ENCODE measurements at regions not wholly inside any gene's neighbourhood (a gene's known extent, or its start where the extent isn't known, plus 50 kb on each side); places are given as distances from the start of the nearest gene placed in this dataset.

DNA sequence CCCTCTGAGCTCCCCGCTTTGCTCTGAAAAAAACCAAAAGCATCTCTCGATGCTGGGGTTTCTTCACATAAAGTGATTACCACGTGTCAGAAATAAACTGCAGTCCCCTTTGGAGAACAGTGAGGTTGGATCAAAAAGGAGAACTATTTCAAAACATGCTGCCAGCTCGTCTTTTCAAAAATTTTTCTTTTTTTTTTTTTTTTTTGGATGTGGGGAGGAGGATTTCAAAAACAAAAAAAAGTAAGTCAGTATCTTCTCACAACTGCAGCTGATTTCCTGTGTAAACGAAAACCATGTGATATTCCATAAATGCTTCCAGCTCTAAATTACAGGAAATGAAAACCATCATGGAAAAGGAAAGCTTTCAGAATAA lies 155.0 kb upstream of the LYZL2 start:
- TF ChIP-seq, protein P1, sequence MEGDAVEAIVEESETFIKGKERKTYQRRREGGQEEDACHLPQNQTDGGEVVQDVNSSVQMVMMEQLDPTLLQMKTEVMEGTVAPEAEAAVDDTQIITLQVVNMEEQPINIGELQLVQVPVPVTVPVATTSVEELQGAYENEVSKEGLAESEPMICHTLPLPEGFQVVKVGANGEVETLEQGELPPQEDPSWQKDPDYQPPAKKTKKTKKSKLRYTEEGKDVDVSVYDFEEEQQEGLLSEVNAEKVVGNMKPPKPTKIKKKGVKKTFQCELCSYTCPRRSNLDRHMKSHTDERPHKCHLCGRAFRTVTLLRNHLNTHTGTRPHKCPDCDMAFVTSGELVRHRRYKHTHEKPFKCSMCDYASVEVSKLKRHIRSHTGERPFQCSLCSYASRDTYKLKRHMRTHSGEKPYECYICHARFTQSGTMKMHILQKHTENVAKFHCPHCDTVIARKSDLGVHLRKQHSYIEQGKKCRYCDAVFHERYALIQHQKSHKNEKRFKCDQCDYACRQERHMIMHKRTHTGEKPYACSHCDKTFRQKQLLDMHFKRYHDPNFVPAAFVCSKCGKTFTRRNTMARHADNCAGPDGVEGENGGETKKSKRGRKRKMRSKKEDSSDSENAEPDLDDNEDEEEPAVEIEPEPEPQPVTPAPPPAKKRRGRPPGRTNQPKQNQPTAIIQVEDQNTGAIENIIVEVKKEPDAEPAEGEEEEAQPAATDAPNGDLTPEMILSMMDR (optimal IDR thresholded peaks at IDR 0.05 in 1 of 3, IDR thresholded peaks at IDR 0.05 in 1 of 3, conservative IDR thresholded peaks at IDR 0.05 in 1 of 3; ENCODE audit: extremely low read depth in 1 of 3, insufficient read depth in 2 of 3, low read length in 3 of 3): no peak
- no peak for TF ChIP-seq EZH2 (IDR thresholded peaks at IDR 0.05; ENCODE audit: low read length)
